ENCODE measurements at regions not wholly inside any gene's neighbourhood (a gene's known extent, or its start where the extent isn't known, plus 50 kb on each side); places are given as distances from the start of the nearest gene placed in this dataset.

GRCh38 chr2:14996351-14997014 lies 364.0 kb downstream of the LRATD1 start:
- no peak for TF ChIP-seq SMAD1 (IDR thresholded peaks at IDR 0.05; ENCODE audit: low read depth, low read length, partially characterized antibody)
- TF ChIP-seq ZNF280A (IDR thresholded peaks at IDR 0.05; ENCODE audit: low read depth, partially characterized antibody) = no peak
- TF ChIP-seq FOXA3 (CRISPR knock-in tag; conservative IDR thresholded peaks at IDR 0.05 in 1 of 2, IDR thresholded peaks at IDR 0.05 in 1 of 2) = no peak
- TF ChIP-seq ZBTB8A (IDR thresholded peaks at IDR 0.05; ENCODE audit: partially characterized antibody) = no peak

All from K562 (cell line).